Lower leg skin (tissue), 4 donors: ENCODE measurements at regions not wholly inside any gene's neighbourhood (a gene's known extent, or its start where the extent isn't known, plus 50 kb on each side); places are given as distances from the start of the nearest gene placed in this dataset.

Source experiments
- DNase-seq, 2 donors: peaks; one replicate each; pipeline ENCODE4 v3.0.0-alpha.2; 2019; ENCODE audit warnings: low spot score in 2 of 2
- H3K4me3 ChIP-seq: fragments of 200-600 bp; sonication (generic); 2 replicates; pipeline ENCODE4 v1.5.1; 2017; ENCODE audit warnings: mild to moderate bottlenecking, low read depth; ENCODE audit not compliant: poor library complexity, severe bottlenecking
- POLR2A ChIP-seq, 2 donors: fragments of 450-650 bp; IDR thresholded peaks; one replicate each; pipeline ENCODE4 v1.6.1; 2016 to 2017; ENCODE audit warnings: antibody characterized with exemption in 2 of 2, mild to moderate bottlenecking in 1 of 2, moderate library complexity in 1 of 2
- WGBS, 2 donors: methylation state at CpG; one replicate each; pipeline ENCODE4 v1.1.5; 2018; 5-methylcytosine and 5-hydroxymethylcytosine counted together
- intact Hi-C: fragments of 100-400 bp; cut with DNase I; formaldehyde crosslinking; loops from one replicate; pipeline ENCODE4 v1.15.0; 2023; ENCODE audit warnings: low total_unique reads
- TF ChIP-seq, protein P1 (sequence below), 3 donors: fragments of 450-650 bp; IDR thresholded peaks; one replicate each; pipeline ENCODE4 v1.5.1; 2016; ENCODE audit warnings: antibody characterized with exemption in 3 of 3, mild to moderate bottlenecking in 3 of 3, moderate library complexity in 2 of 3

DNA sequence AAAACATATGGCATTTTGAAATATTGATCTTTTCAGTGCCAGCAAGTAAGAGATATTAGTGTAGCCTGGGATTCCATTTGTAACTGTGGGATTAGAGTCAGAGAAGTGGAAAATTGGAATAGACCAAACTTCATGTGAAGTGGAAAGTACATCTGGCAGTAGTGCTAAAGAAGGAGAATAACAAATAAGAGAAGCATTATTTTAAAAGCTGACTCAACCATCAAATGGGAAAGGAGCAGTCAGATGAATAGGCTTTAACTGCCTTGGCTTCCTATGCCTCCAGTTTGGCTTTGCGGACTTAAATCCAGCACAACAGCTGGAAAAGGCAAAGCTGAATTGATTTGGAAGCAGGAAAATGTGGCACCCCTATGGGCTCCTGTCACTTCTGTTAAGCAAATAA lies 623.1 kb downstream of the TSN start:
- no peak overlapping the region for H3K4me3 ChIP-seq
- WGBS, 2 donors = 86 to 93% methylated on average over 1 of the region's 1 CpG
- TF ChIP-seq POLR2A (IDR thresholded peaks at IDR 0.05) = no peak
- TF ChIP-seq, protein P1, sequence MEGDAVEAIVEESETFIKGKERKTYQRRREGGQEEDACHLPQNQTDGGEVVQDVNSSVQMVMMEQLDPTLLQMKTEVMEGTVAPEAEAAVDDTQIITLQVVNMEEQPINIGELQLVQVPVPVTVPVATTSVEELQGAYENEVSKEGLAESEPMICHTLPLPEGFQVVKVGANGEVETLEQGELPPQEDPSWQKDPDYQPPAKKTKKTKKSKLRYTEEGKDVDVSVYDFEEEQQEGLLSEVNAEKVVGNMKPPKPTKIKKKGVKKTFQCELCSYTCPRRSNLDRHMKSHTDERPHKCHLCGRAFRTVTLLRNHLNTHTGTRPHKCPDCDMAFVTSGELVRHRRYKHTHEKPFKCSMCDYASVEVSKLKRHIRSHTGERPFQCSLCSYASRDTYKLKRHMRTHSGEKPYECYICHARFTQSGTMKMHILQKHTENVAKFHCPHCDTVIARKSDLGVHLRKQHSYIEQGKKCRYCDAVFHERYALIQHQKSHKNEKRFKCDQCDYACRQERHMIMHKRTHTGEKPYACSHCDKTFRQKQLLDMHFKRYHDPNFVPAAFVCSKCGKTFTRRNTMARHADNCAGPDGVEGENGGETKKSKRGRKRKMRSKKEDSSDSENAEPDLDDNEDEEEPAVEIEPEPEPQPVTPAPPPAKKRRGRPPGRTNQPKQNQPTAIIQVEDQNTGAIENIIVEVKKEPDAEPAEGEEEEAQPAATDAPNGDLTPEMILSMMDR (IDR thresholded peaks at IDR 0.05) = no peak
- DNase-seq = no peak
- intact Hi-C loops = no loop called here

DNA sequence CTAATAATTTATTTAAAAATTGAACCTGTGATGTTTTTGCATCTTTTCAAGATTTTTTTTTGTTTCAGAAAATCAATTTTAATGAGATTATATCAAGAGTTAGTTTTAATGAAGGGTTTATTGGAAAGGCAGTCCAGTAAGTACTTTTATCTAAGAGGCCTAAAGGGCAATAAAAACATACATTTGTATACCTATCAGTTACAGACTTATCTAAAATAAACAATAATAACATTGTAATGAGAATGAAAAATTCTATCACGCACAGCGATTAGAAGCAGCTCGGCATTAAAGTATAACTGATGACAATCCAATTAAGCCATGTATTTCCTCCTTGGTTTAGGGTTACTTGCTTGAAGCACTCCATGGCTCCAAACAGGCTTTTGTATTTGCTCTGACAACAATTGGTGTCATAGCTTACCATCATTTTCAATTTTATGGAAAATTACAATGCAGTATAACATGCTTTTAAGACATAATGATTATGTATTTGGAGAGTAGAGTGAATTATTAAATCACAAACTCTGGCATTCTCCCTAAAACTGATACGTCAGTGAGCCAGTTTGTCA lies 629.4 kb downstream of the TSN start:
- TF ChIP-seq, protein P1 (IDR thresholded peaks at IDR 0.05) = no peak
- no peak for TF ChIP-seq POLR2A (IDR thresholded peaks at IDR 0.05)
- no peak overlapping the region for H3K4me3 ChIP-seq
- intact Hi-C loops = no loop called here
- no peak for DNase-seq
- 84 to 85% methylated on average over 4 of the region's 4 CpGs for WGBS, 2 donors

DNA sequence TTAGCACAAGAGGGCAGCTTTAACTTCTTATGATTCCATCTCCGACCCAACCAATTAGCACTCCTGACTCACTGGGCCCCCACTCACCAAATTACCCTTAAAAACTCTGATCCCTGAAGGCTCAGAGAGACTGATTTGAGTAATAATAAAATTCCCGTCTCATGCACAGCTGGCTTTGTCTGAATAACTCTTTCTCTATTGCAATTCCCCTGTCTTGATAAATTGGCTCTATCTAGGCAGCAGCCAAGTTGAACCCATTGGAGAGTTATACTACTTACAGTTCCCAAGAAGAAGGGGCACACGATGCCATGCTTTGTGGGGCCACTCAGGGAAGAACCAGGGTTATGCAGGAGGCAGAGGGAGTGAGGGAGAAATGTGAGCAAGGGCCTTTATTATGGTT lies 632.8 kb downstream of the TSN start:
- intact Hi-C loops = no loop called here
- H3K4me3 ChIP-seq = no peak overlapping the region
- TF ChIP-seq, protein P1 (IDR thresholded peaks at IDR 0.05) = no peak
- no peak for TF ChIP-seq POLR2A (IDR thresholded peaks at IDR 0.05)
- WGBS, 2 donors = 85 to 86% methylated on average over 3 of the region's 3 CpGs
- no peak for DNase-seq

DNA sequence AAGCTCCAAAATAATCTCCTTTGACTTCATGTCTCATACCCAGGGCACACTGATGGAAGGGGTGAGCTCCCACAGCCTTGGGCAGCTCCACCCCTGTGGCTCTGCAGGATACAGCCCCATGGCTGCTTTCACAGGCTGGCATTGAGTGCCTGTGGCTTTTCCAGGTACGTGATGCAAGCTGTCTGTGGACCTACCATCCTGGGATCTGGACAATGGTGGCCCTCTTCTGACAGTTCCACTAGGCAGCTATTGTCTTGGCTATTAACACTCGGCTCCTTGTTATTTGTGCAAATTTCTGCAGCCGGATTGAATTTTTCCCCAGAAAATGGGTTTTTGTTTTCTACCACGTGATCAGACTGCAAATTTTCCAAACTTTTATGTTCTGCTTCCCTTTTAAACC lies 634.2 kb downstream of the TSN start:
- intact Hi-C loops = no loop called here
- 78 to 81% methylated on average over 4 of the region's 4 CpGs for WGBS, 2 donors
- H3K4me3 ChIP-seq = no peak overlapping the region
- TF ChIP-seq, protein P1 (IDR thresholded peaks at IDR 0.05) = no peak
- TF ChIP-seq POLR2A (IDR thresholded peaks at IDR 0.05) = no peak
- DNase-seq = no peak

DNA sequence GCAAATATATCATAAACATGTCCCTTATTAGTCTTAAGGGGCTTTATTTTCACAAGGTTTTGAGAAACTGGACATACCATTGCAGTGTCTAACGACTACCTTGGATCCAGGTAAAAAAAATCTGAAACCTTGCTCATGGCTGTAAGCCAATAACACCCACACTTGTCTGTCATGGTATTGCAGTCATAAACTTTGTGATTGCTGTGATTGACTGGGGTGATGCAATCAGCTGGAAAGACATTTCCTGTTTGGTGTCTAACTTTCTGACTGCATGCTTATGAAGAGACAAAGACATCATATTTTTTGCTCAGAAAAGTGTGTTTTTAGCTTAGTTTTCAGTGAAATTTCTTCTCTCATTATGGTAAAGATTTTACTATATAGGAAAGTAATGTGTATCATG lies 635.0 kb downstream of the TSN start:
- WGBS, 2 donors = 18 to 31% methylated on average over 1 of the region's 1 CpG
- intact Hi-C loops = no loop called here
- TF ChIP-seq, protein P1 (IDR thresholded peaks at IDR 0.05) = no peak
- no peak for TF ChIP-seq POLR2A (IDR thresholded peaks at IDR 0.05)
- DNase-seq = no peak
- H3K4me3 ChIP-seq = no peak overlapping the region

DNA sequence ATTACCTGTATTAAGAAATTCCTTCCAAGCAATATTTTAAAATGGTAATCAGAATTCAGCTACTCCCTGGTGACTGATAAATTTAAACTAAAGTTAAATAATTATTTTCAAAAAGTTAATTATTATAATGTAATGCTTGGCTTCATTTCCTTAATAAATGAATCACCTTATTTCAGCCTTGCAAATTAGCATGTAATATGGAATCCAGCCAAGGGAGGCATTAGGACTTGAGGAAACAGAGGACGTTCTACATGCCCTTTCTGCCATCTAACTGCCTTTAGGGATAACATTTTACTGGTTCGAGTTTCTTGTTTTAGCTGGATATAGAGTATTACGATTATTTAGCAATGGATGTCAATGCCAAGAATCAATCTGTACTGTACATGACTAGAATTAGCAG lies 636.3 kb downstream of the TSN start:
- TF ChIP-seq POLR2A (IDR thresholded peaks at IDR 0.05) = no peak
- TF ChIP-seq, protein P1 (IDR thresholded peaks at IDR 0.05) = no peak
- no peak overlapping the region for H3K4me3 ChIP-seq
- WGBS, 2 donors = 49 to 60% methylated on average over 3 of the region's 3 CpGs
- intact Hi-C loops = no loop called here
- no peak for DNase-seq
